Activated B cell treated with CpG ODN at 0.5 μM for 24 hours (primary cell): ENCODE measurements at regions not wholly inside any gene's neighbourhood (a gene's known extent, or its start where the extent isn't known, plus 50 kb on each side); places are given as distances from the start of the nearest gene placed in this dataset.
"Not testable (repeated sequence)": the region's sequence is repeated elsewhere in the genome, so short reads cannot be mapped to it uniquely, and the experiment has no call there.

Experiments used
- ATAC-seq: fragments of 200-7000 bp; cut with Tn5 transposase; one replicate; pipeline ENCODE4 v1.10.0; 2021; ENCODE audit warnings: low read depth, mild to moderate bottlenecking, moderate library complexity
- CTCF ChIA-PET: fragments of 350-600 bp; sonication (Branson Sonifier 250); formaldehyde crosslinking; loops from one replicate; lab custom pipeline; 2021; ENCODE audit warnings: antibody characterized with exemption; lab: Charles Lee
- POLR2A ChIA-PET: fragments of 350-600 bp; sonication (Branson Sonifier 250); formaldehyde crosslinking; loops from one replicate; lab custom pipeline; 2021; ENCODE audit warnings: antibody characterized with exemption; lab: Charles Lee
- DNase-seq: peaks from one replicate; pipeline ENCODE4 v3.0.0; 2022
- H3K27ac Mint-ChIP-seq: one replicate; pipeline ENCODE4 v1.8.0; 2020; ENCODE audit warnings: mixed read lengths
- H3K27me3 Mint-ChIP-seq: one replicate; pipeline ENCODE4 v1.8.0; 2021; ENCODE audit warnings: mixed read lengths
- H3K36me3 Mint-ChIP-seq: one replicate; pipeline ENCODE4 v1.8.0; 2021; ENCODE audit warnings: low read depth, mixed read lengths
- H3K4me1 Mint-ChIP-seq: one replicate; pipeline ENCODE4 v1.8.0; 2021; ENCODE audit warnings: mixed read lengths
- H3K4me3 Mint-ChIP-seq: one replicate; pipeline ENCODE4 v1.8.0; 2020; ENCODE audit warnings: mild to moderate bottlenecking, mixed read lengths
- H3K9me3 Mint-ChIP-seq: one replicate; pipeline ENCODE4 v1.8.0; 2020; ENCODE audit warnings: mixed read lengths
- CTCF ChIP-seq: fragments of 200-600 bp; IDR thresholded peaks from one replicate; pipeline ENCODE4 v1.8.0; 2022; ENCODE audit warnings: antibody characterized with exemption, mild to moderate bottlenecking
- intact Hi-C: fragments of 100-400 bp; cut with micrococcal nuclease; formaldehyde crosslinking; loops from one replicate; pipeline ENCODE4 v1.15.1; 2024

- DNase-seq, result no peak
- peaks cover 6% of the 10 kb centered on the region for H3K27me3 Mint-ChIP-seq
- no peaks in the 10 kb centered on the region for H3K36me3 Mint-ChIP-seq
- H3K27ac Mint-ChIP-seq, result no peak overlapping the region
- CTCF ChIA-PET, result no interaction called here
- H3K9me3 Mint-ChIP-seq, result no peaks in the 10 kb centered on the region
- H3K4me1 Mint-ChIP-seq, result no peaks in the 10 kb centered on the region
- intact Hi-C loops, result no loop called here
- no peak overlapping the region for H3K4me3 Mint-ChIP-seq
- POLR2A ChIA-PET, result no interaction called here
- no peak for TF ChIP-seq CTCF
- ATAC-seq, result no peak
Measured at GRCh38 chr9:91006046-91006445, 204.4 kb downstream of the SYK start.

DNA sequence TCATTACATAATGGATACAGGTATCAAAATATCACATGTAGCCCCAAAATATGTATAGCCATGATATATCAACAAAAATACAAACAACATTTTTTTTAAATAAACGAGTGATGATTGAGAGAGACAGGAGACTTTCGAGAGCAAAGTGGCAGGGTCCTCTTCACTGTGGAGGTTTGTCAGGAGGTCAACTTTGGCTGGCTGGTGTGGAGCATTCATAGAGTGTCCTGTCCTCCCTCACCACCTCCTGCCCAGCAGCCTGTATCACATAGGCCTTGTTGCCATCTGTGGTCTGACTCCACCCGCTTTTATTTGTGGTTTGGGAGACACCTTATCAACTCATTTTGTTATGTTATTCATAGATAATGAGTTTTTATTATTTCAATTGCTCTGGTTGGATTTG lies 206.9 kb downstream of the SYK start:
- no peaks in the 10 kb centered on the region for H3K4me1 Mint-ChIP-seq
- no peak overlapping the region for H3K27ac Mint-ChIP-seq
- DNase-seq, result no peak
- no peaks in the 10 kb centered on the region for H3K36me3 Mint-ChIP-seq
- peaks cover 8% of the 10 kb centered on the region for H3K9me3 Mint-ChIP-seq
- TF ChIP-seq CTCF, result no peak
- H3K4me3 Mint-ChIP-seq, result no peak overlapping the region
- no peak for ATAC-seq
- ChIA-PET POLR2A (no interaction called here), CTCF (no interaction called here)
- intact Hi-C loops, result no loop called here
- peaks cover 10% of the 10 kb centered on the region for H3K27me3 Mint-ChIP-seq

GRCh38 chr9:91011891-91012290 lies 210.3 kb downstream of the SYK start:
- ChIA-PET POLR2A (no interaction called here), CTCF (no interaction called here)
- no peak for TF ChIP-seq CTCF
- Mint-ChIP-seq H3K4me3 (no peak overlapping the region), H3K27ac (no peak overlapping the region), H3K9me3 (peaks cover 8% of the 10 kb centered on the region), H3K27me3 (peaks cover 17% of the 10 kb centered on the region), H3K4me1 (no peaks in the 10 kb centered on the region), H3K36me3 (no peaks in the 10 kb centered on the region)
- ATAC-seq (no peak), DNase-seq (no peak)
- intact Hi-C loops, result no loop called here

- POLR2A ChIA-PET, result no interaction called here
- Mint-ChIP-seq H3K9me3 (peaks cover 12% of the 10 kb centered on the region), H3K36me3 (no peaks in the 10 kb centered on the region), H3K27ac (no peak overlapping the region), H3K4me3 (no peak overlapping the region), H3K27me3 (peaks cover 23% of the 10 kb centered on the region), H3K4me1 (no peaks in the 10 kb centered on the region)
- ATAC-seq (no peak), DNase-seq (no peak)
- CTCF ChIA-PET, result no interaction called here
- intact Hi-C loops, result no loop called here
- TF ChIP-seq CTCF, result no peak
Measured at GRCh38 chr9:91012933-91013841, 211.6 kb downstream of the SYK start.

GRCh38 chr9:91017245-91017644 lies 215.6 kb downstream of the SYK start:
- CTCF ChIA-PET, result no interaction called here
- H3K4me3 Mint-ChIP-seq, result no peak overlapping the region
- no peak overlapping the region for H3K27ac Mint-ChIP-seq

DNA sequence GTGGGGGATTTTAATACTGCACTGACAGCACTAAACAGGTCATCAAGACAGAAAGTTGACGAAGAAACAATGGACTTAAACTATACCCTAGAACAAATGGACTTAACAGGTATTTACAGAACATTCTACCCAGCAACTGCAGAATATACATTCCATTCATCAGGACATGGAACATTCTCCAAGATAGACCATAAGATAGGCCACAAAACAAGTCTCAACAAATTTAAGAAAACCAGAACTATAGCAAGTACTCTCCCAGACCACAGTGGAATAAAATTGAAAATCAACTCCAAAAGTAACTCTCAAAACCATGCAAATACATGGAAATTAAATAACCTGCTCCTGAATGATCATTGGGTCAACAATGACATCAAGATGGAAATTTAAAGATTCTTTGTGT lies 218.3 kb downstream of the SYK start:
- CTCF ChIA-PET, H3K4me1 Mint-ChIP-seq, H3K27ac Mint-ChIP-seq, H3K4me3 Mint-ChIP-seq, POLR2A ChIA-PET, intact Hi-C loops, H3K36me3 Mint-ChIP-seq, H3K9me3 Mint-ChIP-seq, ATAC-seq, DNase-seq: not testable (repeated sequence)
- H3K27me3 Mint-ChIP-seq, result peaks cover 18% of the 10 kb centered on the region

More at GRCh38 chr9:91017245-91017644, 215.6 kb downstream of the SYK start:
- Mint-ChIP-seq H3K4me1 (no peaks in the 10 kb centered on the region), H3K27me3 (peaks cover 29% of the 10 kb centered on the region), H3K9me3 (peaks cover 13% of the 10 kb centered on the region), H3K36me3 (no peaks in the 10 kb centered on the region)
- intact Hi-C loops, result no loop called here
- TF ChIP-seq CTCF, result no peak
- ATAC-seq, result no peak
- POLR2A ChIA-PET, result no interaction called here
- DNase-seq, result no peak

GRCh38 chr9:91021656-91022055 lies 220.0 kb downstream of the SYK start:
- CTCF ChIA-PET, DNase-seq, intact Hi-C loops, ATAC-seq, H3K36me3 Mint-ChIP-seq, H3K4me3 Mint-ChIP-seq, H3K4me1 Mint-ChIP-seq, H3K9me3 Mint-ChIP-seq, POLR2A ChIA-PET, H3K27ac Mint-ChIP-seq: not testable (repeated sequence)
- H3K27me3 Mint-ChIP-seq, result peaks cover 20% of the 10 kb centered on the region
